HG03097 (cell line): ENCODE measurements at regions not wholly inside any gene's neighbourhood (a gene's known extent, or its start where the extent isn't known, plus 50 kb on each side); places are given as distances from the start of the nearest gene placed in this dataset.

Experiments
- ATAC-seq: cut with Tn5 transposase; IDR thresholded peaks from one replicate; pipeline ENCODE4 v1.9.1; 2021; ENCODE audit not compliant: unreplicated experiment, low FRiP score

DNA sequence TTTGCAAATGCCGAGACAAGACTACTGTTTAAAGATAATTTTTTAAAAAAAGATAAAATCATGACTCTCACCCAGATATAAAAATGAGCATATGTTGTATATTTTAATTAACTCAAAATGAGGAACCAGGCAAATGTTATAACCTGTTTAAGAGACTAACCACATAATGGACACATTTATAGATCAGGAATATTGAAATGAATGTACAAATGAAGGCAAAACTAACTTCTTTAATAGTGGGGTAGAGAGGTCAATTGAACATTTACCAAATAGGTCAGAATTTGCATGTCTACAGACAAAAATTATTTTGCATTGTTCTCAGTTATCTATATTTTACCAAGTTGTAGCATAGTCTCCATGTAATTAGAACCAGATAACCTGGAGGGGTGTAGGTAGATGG lies 134.3 kb upstream of the PFN2 start:
- no peak for ATAC-seq

DNA sequence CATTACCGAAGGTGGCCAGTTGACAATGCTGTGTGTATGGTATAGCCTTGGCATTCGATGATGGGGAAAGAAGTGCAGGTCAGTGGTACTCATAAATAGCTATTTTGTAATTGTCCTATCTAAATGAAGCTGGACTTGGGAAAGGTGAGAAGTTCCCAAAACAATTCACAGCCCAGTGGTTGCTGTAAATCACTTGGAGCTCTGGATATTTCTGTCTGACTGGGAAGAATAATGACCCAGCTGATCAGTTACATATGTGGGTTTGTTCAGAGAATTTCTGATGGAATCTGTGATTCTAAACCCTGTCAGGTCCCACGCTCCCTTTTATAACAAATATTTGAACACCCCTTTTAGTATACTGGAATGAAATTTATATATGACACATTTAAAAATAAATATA lies 133.9 kb upstream of the PFN2 start:
- no peak for ATAC-seq

GRCh38 chr3:150101016-150101415 lies 130.3 kb upstream of the PFN2 start:
- no peak for ATAC-seq

- ATAC-seq: no peak
These were observed 127.9 kb upstream of the PFN2 start for GRCh38 chr3:150098621-150099020.

DNA sequence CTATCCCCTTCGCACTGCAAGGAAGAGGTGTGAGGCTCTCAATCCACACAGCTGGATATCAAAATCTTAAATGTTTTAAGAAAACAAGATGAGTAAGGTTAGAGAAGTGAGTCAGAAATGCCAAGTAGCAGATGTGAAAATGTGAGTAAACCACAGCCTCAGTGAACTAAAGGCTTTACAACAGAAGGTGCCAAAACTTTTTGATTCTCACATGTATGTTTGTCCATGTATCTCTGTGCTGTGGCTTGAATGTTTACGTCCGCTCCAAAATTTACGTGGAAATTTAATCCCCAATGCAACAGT lies 126.8 kb upstream of the PFN2 start:
- no peak for ATAC-seq

DNA sequence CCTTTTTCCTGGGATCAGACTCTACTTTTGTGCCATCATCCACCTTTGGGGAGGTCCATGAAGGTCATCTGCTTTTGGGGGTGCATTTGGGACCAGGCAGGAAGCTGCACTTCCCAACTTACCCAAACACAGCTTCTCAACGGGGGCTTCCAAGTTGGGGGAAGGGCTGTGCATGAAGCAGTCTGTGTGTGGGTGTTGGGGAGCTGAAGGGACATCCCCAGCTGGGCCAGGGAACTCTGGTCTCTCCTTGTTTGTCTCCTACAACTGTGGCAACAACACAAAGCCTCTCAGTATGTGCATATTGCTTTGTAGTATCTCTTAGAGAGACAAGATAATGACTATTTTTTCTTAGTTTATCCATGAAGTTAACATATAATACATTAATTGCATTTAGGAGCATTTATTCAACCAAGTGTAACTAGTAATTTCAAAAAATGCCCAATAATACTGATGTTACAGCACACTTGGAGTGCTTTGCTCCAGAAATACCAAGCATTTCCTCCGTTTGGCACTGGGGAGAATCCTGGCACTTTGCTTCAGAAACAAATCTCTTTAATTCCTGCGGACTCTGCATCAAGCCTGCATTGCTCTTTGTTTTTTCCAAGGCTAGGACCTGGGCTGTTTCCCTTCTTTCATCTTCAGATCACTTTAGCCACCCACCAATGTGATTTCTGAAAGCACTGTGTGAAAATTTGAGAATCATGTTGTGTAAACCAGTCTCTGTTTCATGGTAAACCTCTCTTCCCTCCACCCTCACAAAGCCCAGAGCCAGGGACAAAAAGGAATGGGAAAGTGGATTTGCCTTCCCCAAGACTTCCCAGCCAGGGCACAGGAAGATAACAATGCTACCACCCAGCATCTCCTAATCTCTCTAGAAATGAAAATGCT lies 126.2 kb upstream of the PFN2 start:
- ATAC-seq: no peak

DNA sequence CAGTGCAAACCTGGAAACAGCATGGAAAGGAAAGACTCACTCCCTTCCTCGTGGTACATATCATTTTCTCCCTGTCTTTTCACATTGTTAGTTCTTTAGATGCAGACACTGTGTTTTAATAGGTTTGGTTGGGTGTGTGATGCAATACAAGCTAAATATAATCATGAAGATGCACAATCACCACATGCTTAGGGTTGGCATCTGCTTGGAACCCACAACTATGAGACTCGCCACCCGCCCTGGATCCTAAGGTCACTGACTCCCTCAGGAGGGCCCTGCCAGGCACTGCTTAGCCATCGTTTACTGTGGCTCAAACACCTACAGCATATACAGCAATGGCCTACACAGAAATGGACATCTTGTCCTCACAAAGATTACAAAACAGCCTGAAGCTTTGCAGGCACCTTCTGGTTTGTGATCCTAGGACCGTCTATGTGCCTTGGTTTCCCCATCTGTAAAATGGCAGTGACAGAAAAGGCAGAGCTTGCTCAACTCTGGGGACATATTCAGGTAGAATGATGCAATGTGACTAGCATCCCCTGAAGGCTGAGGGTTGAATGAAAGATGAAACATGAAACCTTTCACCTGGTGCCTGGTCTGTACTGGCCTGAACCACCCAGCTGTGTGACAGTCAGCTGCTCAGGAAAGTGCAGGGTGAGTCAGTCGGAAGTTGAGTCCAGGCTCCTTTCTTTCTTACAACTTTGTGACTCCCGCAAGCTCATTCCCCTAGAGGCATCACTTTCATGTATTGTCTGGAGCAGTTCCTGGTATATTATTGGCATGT lies 123.6 kb upstream of the PFN2 start:
- ATAC-seq: no peak

GRCh38 chr3:150091626-150092025 lies 120.9 kb upstream of the PFN2 start:
- ATAC-seq: no peak

GRCh38 chr3:150090877-150091276 lies 120.2 kb upstream of the PFN2 start:
- no peak for ATAC-seq

DNA sequence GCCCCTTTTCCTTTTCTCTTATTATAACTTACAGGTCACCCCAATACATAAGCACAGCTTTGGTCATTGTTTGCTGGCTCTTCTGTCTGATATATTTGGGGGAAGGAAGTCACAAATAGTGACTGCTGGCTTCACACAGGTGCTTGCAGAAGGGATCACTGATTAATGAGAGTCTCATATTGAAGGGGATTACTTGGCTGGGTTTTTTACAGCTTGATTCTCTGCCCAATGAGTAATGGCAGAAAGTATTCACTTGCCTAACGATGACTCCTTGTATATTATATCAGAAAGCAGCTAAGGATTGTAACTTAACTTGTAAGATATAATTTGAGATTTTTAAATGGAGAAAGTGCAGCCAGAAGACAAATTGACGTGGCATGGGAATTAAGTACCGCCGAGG lies 119.3 kb upstream of the PFN2 start:
- no peak for ATAC-seq

- no peak for ATAC-seq
These were observed 113.4 kb upstream of the PFN2 start for GRCh38 chr3:150084128-150084527.

GRCh38 chr3:150083655-150084042 lies 113.0 kb upstream of the PFN2 start:
- no peak for ATAC-seq

DNA sequence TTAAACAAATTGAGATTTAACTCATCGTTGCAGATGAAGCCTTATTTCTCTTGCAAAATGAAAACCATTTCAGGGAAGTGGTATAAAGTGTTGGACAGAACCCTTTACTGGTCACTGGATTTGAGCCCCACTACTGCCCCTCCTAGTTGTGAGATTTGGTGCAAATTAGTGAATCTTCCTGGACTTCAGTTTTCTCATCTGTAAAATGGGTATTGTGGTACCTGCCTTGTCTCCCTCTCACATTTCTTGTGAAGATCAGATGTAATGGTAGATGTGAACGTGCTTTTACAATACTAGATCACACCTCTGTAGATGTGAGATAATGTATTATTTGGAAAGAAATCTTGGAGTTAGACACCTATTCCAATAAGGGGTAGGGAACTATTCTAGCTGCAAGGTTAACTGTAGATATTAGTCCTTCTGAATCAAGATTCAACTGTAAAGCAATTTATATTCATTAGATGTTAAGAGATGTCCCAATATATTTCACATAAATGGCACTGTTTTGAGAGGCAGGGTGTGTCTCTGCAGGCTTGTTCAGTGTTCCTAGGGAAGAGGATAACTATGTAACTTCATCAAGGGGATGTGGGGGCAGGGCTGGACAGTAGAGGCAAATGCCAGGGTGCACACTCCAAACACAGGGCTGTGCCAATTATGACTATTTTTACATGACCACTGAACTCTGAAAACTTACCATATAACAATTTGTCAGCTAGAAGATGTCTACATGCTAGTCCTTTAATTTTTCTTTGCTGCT lies 112.4 kb upstream of the PFN2 start:
- ATAC-seq: no peak

DNA sequence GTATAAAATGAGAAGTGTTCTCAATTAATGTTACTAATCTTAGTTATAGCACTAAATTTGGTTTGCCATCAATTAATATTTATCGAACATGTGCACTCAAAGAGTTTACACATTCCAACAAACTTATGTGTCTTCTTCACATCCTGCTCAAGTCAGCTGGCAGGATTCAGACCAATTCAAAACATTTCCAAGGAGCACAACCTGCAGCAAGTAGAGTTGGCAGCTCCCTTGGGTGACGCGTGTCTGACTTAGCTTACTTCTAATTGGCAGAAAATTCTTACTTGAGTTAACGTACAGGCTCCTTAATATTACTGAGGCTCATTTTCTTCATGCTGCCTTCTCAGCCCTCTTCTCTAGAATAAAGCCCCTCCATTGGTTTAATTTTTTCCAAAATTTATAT lies 110.4 kb upstream of the PFN2 start:
- ATAC-seq: no peak

GRCh38 chr3:150080058-150080730 lies 109.5 kb upstream of the PFN2 start:
- ATAC-seq: no peak

DNA sequence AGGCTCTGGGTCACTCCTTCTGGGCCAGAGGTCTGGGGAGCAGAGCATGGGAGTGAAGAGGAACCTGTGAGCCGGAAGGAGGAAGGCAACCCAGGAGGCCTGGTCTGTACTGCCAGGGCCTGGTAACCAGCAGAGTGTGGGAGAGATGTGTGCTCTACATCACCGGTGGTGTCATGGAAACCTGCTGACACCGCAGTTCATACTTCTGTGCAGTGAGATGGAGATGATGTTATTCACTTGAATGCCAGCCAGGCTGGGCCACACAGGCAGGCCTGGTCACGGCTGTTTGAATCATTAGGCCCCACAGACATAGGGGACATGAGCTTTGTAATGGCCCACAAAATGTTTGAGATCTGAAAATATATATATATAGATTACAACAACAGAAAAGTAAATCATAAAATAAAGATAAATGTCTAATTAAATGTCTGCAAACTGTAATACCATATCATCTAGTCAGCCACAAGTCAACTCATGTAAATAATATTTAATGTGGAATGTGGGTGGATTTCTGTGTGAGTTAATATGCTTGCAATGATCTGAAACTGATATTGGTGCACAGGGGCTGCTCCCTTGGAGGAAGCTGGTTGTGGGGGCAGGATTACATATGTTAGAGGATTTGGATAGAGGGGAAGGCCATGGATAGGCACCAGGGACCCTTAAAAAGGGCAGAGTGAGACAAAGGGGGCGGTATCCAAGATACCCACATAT lies 108.5 kb upstream of the PFN2 start:
- ATAC-seq: no peak

- no peak for ATAC-seq
These were observed 107.0 kb upstream of the PFN2 start for GRCh38 chr3:150077581-150078247.

DNA sequence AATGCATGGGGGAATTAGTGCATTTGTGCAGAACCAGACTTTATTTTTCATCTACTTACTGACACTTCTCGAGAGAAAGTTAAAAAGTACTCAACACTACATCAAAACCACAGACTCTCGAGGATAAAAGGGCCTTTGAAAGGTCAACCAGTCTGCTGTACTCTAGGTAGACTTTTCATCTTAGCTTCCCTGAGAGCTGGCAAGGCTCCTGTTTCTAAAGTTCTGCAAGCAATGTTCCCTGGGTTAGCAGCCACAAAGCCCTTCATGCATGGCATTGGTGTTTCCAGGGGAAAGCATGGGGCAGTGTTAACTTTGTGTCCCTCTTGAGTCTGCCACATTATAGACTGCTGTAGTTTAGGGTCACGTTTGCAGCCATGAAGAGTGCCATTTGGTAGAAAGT lies 106.4 kb upstream of the PFN2 start:
- no peak for ATAC-seq

GRCh38 chr3:150076443-150076842 lies 105.7 kb upstream of the PFN2 start:
- no peak for ATAC-seq

DNA sequence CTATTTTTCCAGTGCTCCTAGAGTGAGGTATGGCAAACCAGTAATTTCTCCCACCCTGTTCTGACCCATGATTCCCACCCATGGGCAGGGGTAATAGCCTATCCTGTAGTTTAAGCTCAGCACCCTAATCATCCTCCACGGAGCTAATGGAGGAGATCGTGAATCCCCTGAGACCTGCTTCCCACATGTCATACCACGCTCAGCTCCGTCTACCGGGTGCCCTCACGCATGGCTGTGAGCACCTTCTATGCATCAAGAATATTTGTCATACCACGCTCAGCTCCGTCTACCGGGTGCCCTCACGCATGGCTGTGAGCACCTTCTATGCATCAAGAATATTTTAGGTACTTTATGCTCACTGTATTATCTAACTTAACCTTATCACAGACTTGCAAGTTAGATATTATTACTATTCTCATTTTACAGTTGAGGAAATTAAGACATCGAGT lies 104.7 kb upstream of the PFN2 start:
- ATAC-seq: no peak
